HG02588 (cell line): ENCODE measurements at regions not wholly inside any gene's neighbourhood (a gene's known extent, or its start where the extent isn't known, plus 50 kb on each side); places are given as distances from the start of the nearest gene placed in this dataset.

Source experiments
- ATAC-seq: cut with Tn5 transposase; IDR thresholded peaks from one replicate; pipeline ENCODE4 v1.9.1; 2021; ENCODE audit warnings: mild to moderate bottlenecking, moderate library complexity; ENCODE audit not compliant: unreplicated experiment

DNA sequence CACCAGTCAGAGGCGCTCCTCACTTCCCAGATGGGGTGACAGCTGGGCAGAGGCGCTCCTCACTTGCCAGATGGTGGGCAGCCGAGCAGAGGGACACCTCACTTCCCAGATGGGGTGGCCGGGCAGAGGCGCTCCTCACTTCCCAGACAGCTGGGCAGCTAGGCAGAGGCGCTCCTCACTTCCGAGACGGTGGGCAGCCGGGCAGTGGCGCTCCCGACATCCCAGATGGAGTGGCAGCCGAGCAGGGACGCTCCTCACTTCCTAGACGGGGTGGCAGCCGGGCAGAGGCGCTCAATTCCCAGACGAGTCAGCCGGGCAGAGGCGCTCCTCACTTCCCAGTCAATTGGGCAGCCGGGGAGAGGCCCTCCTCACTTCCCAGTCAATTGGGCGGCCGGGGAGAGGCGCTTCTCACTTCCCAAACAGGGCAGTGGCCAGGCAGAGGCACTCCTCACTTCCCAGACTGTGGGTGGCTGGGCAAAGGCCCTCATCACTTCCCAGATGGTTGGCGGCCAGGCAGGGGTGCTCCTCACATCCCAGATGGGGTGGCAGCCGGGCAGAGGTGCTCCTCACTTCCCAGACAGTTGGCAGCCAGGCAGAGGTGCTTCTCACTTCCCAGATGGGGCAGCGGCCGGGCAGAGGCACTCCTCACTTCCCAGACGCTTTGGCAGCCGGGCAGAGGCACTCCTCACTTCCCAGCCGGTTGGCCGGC, 143.8 kb upstream of the ARID2 start:
- ATAC-seq = no peak

GRCh38 chr12:45586486-45586885, 143.0 kb upstream of the ARID2 start:
- no peak for ATAC-seq

GRCh38 chr12:45587012-45587411, 142.5 kb upstream of the ARID2 start:
- no peak for ATAC-seq

- no peak for ATAC-seq
Observed at GRCh38 chr12:45587877-45588533, 141.5 kb upstream of the ARID2 start.

DNA sequence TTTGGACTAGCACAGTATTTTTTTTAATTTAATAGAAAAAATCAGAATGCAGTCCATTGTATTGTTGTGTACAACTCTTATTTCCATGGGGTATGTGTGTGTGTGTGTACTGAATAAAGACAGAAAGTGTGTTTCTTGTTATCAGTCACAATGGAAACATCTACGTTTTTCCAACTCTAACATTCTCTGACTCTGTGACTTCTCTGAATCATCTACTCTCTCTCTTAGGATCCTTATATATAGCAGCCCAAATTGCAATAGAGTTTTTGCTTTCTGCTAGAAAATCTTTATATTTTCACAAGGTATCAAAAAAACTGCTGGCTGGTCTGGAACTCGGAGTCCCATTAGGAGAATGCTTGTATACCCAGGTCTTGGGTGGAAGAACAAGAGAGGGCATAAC, 138.9 kb upstream of the ARID2 start:
- no peak for ATAC-seq

GRCh38 chr12:45591635-45592034, 137.9 kb upstream of the ARID2 start:
- ATAC-seq = no peak

- no peak for ATAC-seq
Observed at GRCh38 chr12:45596366-45596765, 133.1 kb upstream of the ARID2 start.

GRCh38 chr12:45598336-45598735, 131.2 kb upstream of the ARID2 start:
- ATAC-seq = no peak

GRCh38 chr12:45598761-45599160, 130.7 kb upstream of the ARID2 start:
- no peak for ATAC-seq

GRCh38 chr12:45599196-45599595, 130.3 kb upstream of the ARID2 start:
- no peak for ATAC-seq

- no peak for ATAC-seq
Observed at GRCh38 chr12:45601390-45601789, 128.1 kb upstream of the ARID2 start.

DNA sequence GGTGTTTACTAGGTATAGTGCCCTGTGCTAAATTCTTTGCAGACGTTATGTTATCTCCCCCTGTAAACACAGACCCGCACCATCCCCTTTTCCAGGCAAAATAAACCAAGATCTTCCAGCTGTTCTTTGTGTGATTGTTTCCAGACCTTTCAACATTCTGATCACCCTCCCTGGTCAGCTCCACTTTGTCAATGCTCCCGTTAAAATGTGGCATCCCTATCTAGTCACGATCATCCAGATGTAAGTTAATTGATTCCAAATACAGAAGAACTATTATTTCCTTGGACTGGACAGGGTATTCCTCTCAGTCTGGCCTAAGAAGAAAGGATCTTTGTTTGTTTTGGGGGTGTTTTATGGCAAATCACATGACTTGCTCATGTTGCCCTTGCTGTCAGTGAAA, 127.6 kb upstream of the ARID2 start:
- no peak for ATAC-seq

DNA sequence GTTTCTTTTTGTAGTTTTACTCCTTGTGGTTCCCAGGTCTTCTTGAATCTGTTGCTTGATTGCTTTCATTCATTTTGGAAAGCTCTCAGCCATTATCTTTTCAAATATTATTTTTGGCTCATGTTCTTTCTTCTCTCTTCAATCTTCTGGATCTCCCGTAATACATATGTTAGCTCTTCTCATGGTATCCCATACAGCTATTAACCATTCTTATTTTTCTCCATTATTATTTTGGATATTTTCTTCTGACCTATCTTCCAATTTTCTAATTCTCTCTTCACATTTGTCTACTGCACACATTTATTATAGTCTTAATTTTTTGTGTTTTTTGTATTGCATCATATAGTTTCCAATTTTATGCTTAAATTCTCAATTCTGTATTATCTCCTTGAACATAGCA, 123.9 kb upstream of the ARID2 start:
- ATAC-seq = no peak

- no peak for ATAC-seq
Observed at GRCh38 chr12:45611061-45611460, 118.4 kb upstream of the ARID2 start.

DNA sequence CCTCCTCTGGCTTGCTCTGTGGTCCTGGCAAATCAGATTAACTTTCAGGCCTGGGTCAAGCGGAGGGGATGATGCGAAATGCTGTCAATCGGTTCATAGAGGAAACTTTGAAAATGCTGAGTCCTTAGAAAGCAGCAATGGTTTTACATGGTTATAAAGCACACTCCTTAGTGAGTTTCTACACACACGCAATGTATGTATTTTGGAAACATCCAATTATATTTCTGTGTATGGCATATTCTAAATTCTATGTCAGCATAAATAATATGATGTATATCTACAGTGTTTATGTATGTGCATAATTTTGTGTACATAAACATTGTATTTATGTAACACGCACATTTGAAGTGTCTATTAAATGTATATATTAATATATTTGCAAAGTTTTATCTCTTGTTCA, 118.0 kb upstream of the ARID2 start:
- ATAC-seq = no peak

GRCh38 chr12:45612044-45612794, 117.3 kb upstream of the ARID2 start:
- ATAC-seq = no peak

DNA sequence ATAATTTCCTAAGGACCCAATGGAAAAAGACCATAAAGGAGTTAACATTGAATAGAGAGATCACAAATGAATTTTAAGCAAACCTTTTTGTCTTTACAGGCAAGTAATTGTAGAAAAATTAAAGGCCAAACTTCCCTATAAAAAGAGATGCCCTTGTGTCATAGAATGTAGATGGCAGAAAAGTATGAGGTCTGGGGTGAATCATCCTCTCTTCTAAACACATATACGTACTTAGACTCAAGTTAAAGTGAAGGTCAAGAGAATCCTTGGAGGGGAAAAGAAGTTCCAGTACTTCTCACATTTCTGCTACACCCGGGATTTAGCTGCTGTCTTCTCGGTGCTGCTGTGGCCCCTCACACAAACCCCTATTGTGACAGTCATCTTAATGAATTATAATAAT, 116.2 kb upstream of the ARID2 start:
- no peak for ATAC-seq

DNA sequence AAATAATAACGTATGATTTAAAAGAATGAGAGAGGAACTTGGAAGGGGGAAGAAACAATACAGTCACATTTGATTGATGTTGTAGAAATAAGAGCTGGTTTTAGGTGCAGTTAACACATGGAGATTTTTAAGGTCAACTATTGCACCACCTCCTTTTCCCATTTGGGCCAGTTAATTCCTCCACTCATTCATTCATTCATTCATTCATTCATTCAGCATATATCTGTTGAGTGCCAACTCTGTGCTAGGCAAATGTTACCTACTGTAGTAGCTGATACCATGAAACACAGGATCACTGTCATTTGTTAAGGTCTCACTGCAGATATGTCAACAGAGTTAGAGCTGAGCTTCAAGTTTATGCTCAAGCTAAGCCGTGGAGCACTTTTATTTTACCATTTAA, 115.7 kb upstream of the ARID2 start:
- ATAC-seq = no peak

DNA sequence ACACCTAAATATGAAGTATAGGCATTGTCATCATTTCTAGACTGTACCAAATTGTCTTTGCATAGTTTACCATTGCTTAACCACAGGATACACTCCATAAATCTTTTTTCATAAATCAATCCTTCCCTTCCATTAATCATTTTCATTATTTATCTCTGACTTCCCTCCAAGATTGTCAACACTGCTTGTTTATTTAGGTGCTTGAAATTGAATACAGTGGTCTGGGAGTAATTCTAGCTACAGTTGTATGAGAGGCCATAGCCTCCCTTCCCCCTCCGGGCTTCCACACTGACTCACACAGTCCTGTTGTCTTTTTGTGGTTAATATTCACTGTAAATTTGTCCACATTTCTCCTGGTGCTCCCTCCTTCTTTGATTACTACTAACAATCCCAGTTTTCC, 114.2 kb upstream of the ARID2 start:
- no peak for ATAC-seq

GRCh38 chr12:45619736-45620135, 109.8 kb upstream of the ARID2 start:
- ATAC-seq = no peak

GRCh38 chr12:45621703-45622102, 107.8 kb upstream of the ARID2 start:
- ATAC-seq = no peak
